Upper lobe of left lung (tissue), 4 donors: ENCODE measurements at regions not wholly inside any gene's neighbourhood (a gene's known extent, or its start where the extent isn't known, plus 50 kb on each side); places are given as distances from the start of the nearest gene placed in this dataset.

ENCODE experiments used
- CTCF ChIP-seq, 6 experiments: fragments of 450-650 bp in 4 of 6; fragments of 200-600 bp in 2 of 6; sonication (generic) in 2 of 6; IDR thresholded peaks; one replicate each; pipeline ENCODE4 v1.5.1; 2016 to 2019; ENCODE audit warnings: antibody characterized with exemption in 6 of 6
- POLR2A ChIP-seq, 4 donors: fragments of 450-650 bp; IDR thresholded peaks; one replicate each; pipeline ENCODE4 v1.5.1; 2016 to 2017; ENCODE audit warnings: antibody characterized with exemption in 4 of 4, mild to moderate bottlenecking in 2 of 4
- POLR2AphosphoS5 ChIP-seq, 2 donors: sonication (generic); formaldehyde crosslinking; IDR thresholded peaks; one replicate each; pipeline ENCODE4 v1.5.1; 2017; ENCODE audit warnings: antibody characterized with exemption in 2 of 2

DNA sequence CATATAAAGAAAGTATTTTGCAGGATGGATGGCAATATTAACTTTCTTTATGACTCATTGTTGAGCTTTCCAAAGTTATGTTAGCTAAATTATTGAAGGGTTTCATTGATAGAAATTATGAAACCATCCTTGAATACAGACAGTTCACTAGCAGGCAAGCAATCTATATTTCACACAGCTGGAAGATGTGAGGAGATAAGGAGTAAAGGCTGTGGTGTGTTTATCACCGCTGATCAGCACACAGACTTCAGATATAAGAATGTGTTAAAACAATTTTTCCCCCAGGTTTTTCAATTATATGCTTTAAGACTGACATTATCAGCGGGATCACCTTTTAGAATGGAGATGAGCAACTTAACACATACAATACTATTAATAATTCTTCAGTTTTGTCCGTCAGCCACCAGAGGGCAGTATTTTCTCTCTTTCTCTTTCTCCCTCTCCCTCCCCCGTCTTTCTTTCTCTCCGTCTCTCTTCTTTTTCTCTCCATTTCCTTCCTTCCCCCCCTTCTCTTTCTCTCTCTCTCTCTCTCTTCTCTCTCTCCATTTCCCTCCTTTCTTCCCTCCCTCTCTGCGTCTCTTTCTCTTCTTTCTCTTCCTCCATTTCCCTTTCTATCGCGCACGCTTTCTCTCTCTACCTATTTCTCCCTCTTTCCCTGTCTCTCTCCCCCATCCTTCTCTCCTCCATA, 62.9 kb upstream of the FAM171A1 start:
- TF ChIP-seq CTCF (IDR thresholded peaks at IDR 0.05), result peak; percentile 42 to 66 (median 57)
- TF ChIP-seq POLR2AphosphoS5 (IDR thresholded peaks at IDR 0.05), result no peak
- TF ChIP-seq POLR2A (IDR thresholded peaks at IDR 0.05), result no peak
